WTC11 (cell line): ENCODE measurements at regions not wholly inside any gene's neighbourhood (a gene's known extent, or its start where the extent isn't known, plus 50 kb on each side); places are given as distances from the start of the nearest gene placed in this dataset.

Source experiments
- ATAC-seq: fragments of 200-7000 bp; cut with Tn5 transposase; 2 replicates; pipeline ENCODE4 v1.10.0; 2021; ENCODE audit warnings: mild to moderate bottlenecking, moderate library complexity
- CTCF ChIA-PET: fragments of 300-600 bp; sonication (Branson Sonifier 250); formaldehyde crosslinking; loops from one replicate; lab custom pipeline; 2021; ENCODE audit warnings: antibody characterized with exemption; lab: Charles Lee
- POLR2A ChIA-PET: fragments of 350-600 bp; sonication (Branson Sonifier 250); formaldehyde crosslinking; loops from one replicate; lab custom pipeline; 2021; ENCODE audit warnings: antibody characterized with exemption; lab: Charles Lee
- DNase-seq: peaks from one replicate; pipeline ENCODE4 v3.0.0; 2021; ENCODE audit warnings: low spot score
- H3K27ac Mint-ChIP-seq: 2 replicates; pipeline ENCODE4 v1.8.0; 2021; ENCODE audit warnings: mixed read lengths
- H3K27me3 Mint-ChIP-seq: 2 replicates; pipeline ENCODE4 v1.8.0; 2021; ENCODE audit warnings: low read depth, mild to moderate bottlenecking, moderate library complexity, mixed read lengths
- H3K36me3 Mint-ChIP-seq: 2 replicates; pipeline ENCODE4 v1.8.0; 2021; ENCODE audit warnings: mixed read lengths
- H3K4me1 Mint-ChIP-seq: 2 replicates; pipeline ENCODE4 v1.8.0; 2022; ENCODE audit warnings: mixed read lengths
- H3K4me3 Mint-ChIP-seq: 2 replicates; pipeline ENCODE4 v1.8.0; 2021; ENCODE audit warnings: mild to moderate bottlenecking, moderate library complexity, mixed read lengths
- H3K9me3 Mint-ChIP-seq: 2 replicates; pipeline ENCODE4 v1.8.0; 2021; ENCODE audit warnings: mixed read lengths
- ATF1 ChIP-seq: sonication (generic); formaldehyde crosslinking; IDR thresholded peaks from 2 replicates; pipeline ENCODE4 v1.8.1; 2023; ENCODE audit warnings: mild to moderate bottlenecking, moderate library complexity, missing genetic modification reagents
- ERG ChIP-seq: fragments of 250-450 bp; sonication (Bioruptor Pico); IDR thresholded peaks from 2 replicates; pipeline ENCODE4 v1.8.0; 2021; ENCODE audit warnings: mild to moderate bottlenecking
- ESRRA ChIP-seq: sonication (generic); formaldehyde crosslinking; IDR thresholded peaks from 2 replicates; pipeline ENCODE4 v1.8.1; 2022; ENCODE audit warnings: mild to moderate bottlenecking, missing genetic modification reagents, borderline replicate concordance
- HMGA2 ChIP-seq: fragments of 250-450 bp; sonication (Bioruptor Pico); IDR thresholded peaks from 2 replicates; pipeline ENCODE4 v1.4.0; 2021; ENCODE audit warnings: mild to moderate bottlenecking, moderate library complexity
- IRF2 ChIP-seq: sonication (generic); formaldehyde crosslinking; IDR thresholded peaks from 2 replicates; pipeline ENCODE4 v1.8.0; 2022; ENCODE audit warnings: low read depth, missing genetic modification reagents, borderline replicate concordance
- JAZF1 ChIP-seq: fragments of 250-450 bp; sonication (Bioruptor Pico); IDR thresholded peaks from 2 replicates; pipeline ENCODE4 v1.9.0; 2021; ENCODE audit warnings: moderate library complexity, mild to moderate bottlenecking, inconsistent platforms
- MXD4 ChIP-seq: fragments of 250-450 bp; sonication (Bioruptor Pico); IDR thresholded peaks from 2 replicates; pipeline ENCODE4 v1.8.0; 2021; ENCODE audit warnings: mild to moderate bottlenecking, moderate library complexity, borderline replicate concordance
- NFATC4 ChIP-seq: fragments of 250-450 bp; sonication (Bioruptor Pico); IDR thresholded peaks from 2 replicates; pipeline ENCODE4 v1.9.0; 2021; ENCODE audit warnings: mild to moderate bottlenecking
- NR1H2 ChIP-seq: sonication (generic); formaldehyde crosslinking; IDR thresholded peaks from 2 replicates; pipeline ENCODE4 v1.9.0; 2021; ENCODE audit warnings: mild to moderate bottlenecking, moderate library complexity, missing genetic modification reagents
- NR2C2 ChIP-seq: sonication (generic); formaldehyde crosslinking; IDR thresholded peaks from 2 replicates; pipeline ENCODE4 v1.8.0; 2022; ENCODE audit warnings: mild to moderate bottlenecking, missing genetic modification reagents
- PRDM15 ChIP-seq: sonication (generic); formaldehyde crosslinking; IDR thresholded peaks from 2 replicates; pipeline ENCODE4 v1.8.0; 2022; ENCODE audit warnings: missing genetic modification reagents
- RELA ChIP-seq: sonication (generic); formaldehyde crosslinking; IDR thresholded peaks from 2 replicates; pipeline ENCODE4 v1.8.1; 2022; ENCODE audit warnings: missing genetic modification reagents, mild to moderate bottlenecking, borderline replicate concordance
- SOX15 ChIP-seq: fragments of 250-450 bp; sonication (Bioruptor Pico); IDR thresholded peaks from 2 replicates; pipeline ENCODE4 v1.9.0; 2021; ENCODE audit warnings: mild to moderate bottlenecking
- TEAD1 ChIP-seq: sonication (generic); formaldehyde crosslinking; IDR thresholded peaks from 2 replicates; pipeline ENCODE4 v1.8.0; 2022; ENCODE audit warnings: mild to moderate bottlenecking, missing genetic modification reagents
- TEAD4 ChIP-seq: sonication (generic); formaldehyde crosslinking; IDR thresholded peaks from 2 replicates; pipeline ENCODE4 v1.8.0; 2022; ENCODE audit warnings: mild to moderate bottlenecking, missing genetic modification reagents
- ZNF512 ChIP-seq: sonication (generic); formaldehyde crosslinking; IDR thresholded peaks from 2 replicates; pipeline ENCODE4 v1.8.1; 2022; ENCODE audit warnings: missing genetic modification reagents, borderline replicate concordance
- TF ChIP-seq, protein P1 (sequence below): fragments of 250-450 bp; sonication (Bioruptor Pico); IDR thresholded peaks from 2 replicates; pipeline ENCODE4 v1.9.0; 2021; ENCODE audit warnings: moderate library complexity, mild to moderate bottlenecking, inconsistent platforms, borderline replicate concordance

GRCh38 chr6:159325476-159325875 is 156.3 kb downstream of the FNDC1 start:
- no peak overlapping the region for H3K27ac Mint-ChIP-seq
- no peak for TF ChIP-seq NFATC4 (CRISPR knock-in tag)
- no peak for TF ChIP-seq MXD4 (CRISPR knock-in tag)
- no peak for TF ChIP-seq ERG
- TF ChIP-seq ATF1, result no peak
- no peak for TF ChIP-seq SOX15 (CRISPR knock-in tag)
- TF ChIP-seq PRDM15 (CRISPR knock-in tag), result no peak
- TF ChIP-seq NR2C2 (CRISPR knock-in tag), result no peak
- no peak for TF ChIP-seq RELA
- TF ChIP-seq ZNF512 (CRISPR knock-in tag), result no peak
- TF ChIP-seq NR1H2, result no peak
- no peak for TF ChIP-seq ESRRA
- TF ChIP-seq, protein P1, sequence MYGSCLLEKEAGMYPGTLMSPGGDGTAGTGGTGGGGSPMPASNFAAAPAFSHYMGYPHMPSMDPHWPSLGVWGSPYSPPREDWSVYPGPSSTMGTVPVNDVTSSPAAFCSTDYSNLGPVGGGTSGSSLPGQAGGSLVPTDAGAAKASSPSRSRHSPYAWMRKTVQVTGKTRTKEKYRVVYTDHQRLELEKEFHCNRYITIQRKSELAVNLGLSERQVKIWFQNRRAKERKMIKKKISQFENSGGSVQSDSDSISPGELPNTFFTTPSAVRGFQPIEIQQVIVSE, result no peak
- TF ChIP-seq TEAD4 (CRISPR knock-in tag), result no peak
- no peak for TF ChIP-seq TEAD1
- TF ChIP-seq JAZF1 (CRISPR knock-in tag), result no peak
- DNase-seq, result no peak
- POLR2A ChIA-PET, result no interaction called here
- H3K4me1 Mint-ChIP-seq, result no peaks in the 10 kb centered on the region
- no peak for ATAC-seq
- peaks cover under 1% of the 10 kb centered on the region; the same call in 1 of the 2 replicates for H3K9me3 Mint-ChIP-seq
- H3K4me3 Mint-ChIP-seq, result no peak overlapping the region
- H3K36me3 Mint-ChIP-seq, result no peaks in the 10 kb centered on the region
- H3K27me3 Mint-ChIP-seq, result no peaks in the 10 kb centered on the region; the same call in none of the 2 replicates
- CTCF ChIA-PET, result interaction anchor here (1.7 kb wide), 1 partner anchor 151 kb away, joined by 5 read pairs; no protein-coding TSS in a partner anchor

- no peaks in the 10 kb centered on the region for H3K9me3 Mint-ChIP-seq
- ATAC-seq, result peak; percentile 28; the same call in 1 of the 2 replicates
- no peaks in the 10 kb centered on the region for H3K4me1 Mint-ChIP-seq
- no peak overlapping the region for H3K4me3 Mint-ChIP-seq
- ChIA-PET CTCF (interaction anchor here (1.4 kb wide), 1 partner anchor 71 kb away, joined by 4 read pairs; no protein-coding TSS in a partner anchor), POLR2A (no interaction called here)
- no peaks in the 10 kb centered on the region for H3K36me3 Mint-ChIP-seq
- DNase-seq, result no peak
- H3K27me3 Mint-ChIP-seq, result no peaks in the 10 kb centered on the region; the same call in none of the 2 replicates
- no peak for TF ChIP-seq HMGA2 (CRISPR knock-in tag)
- no peak for TF ChIP-seq IRF2 (CRISPR knock-in tag)
- H3K27ac Mint-ChIP-seq, result no peak overlapping the region
These were observed 155.4 kb downstream of the FNDC1 start for GRCh38 chr6:159324596-159324995.
